ENCODE measurements at regions not wholly inside any gene's neighbourhood (a gene's known extent, or its start where the extent isn't known, plus 50 kb on each side); places are given as distances from the start of the nearest gene placed in this dataset.

- H3K9me3 ChIP-seq (ENCODE audit: insufficient read depth, low read length): no peaks in the 10 kb centered on the region
- H3K4me1 ChIP-seq (ENCODE audit: insufficient read depth, insufficient read length): no peaks in the 10 kb centered on the region
- no peak for DNase-seq (ENCODE audit: low read depth, low spot score)
- no peak overlapping the region for H3K4me3 ChIP-seq (ENCODE audit: insufficient read length, low read depth)
- no peak for TF ChIP-seq YY1 (IDR thresholded peaks at IDR 0.05; ENCODE audit: insufficient read depth, insufficient read length)
- TF ChIP-seq ZNF274 (IDR thresholded peaks at IDR 0.05; ENCODE audit: low read depth, low read length): no peak
- no peak for TF ChIP-seq SUZ12 (IDR thresholded peaks at IDR 0.05; ENCODE audit: extremely low read depth, insufficient read depth, insufficient read length)
- no peaks in the 10 kb centered on the region for H3K27me3 ChIP-seq (ENCODE audit: insufficient read depth, insufficient read length)
- no peaks in the 10 kb centered on the region for H3K36me3 ChIP-seq (ENCODE audit: insufficient read depth, insufficient read length, low read length)
- H3K9ac ChIP-seq (ENCODE audit: insufficient read length, low read depth): no peak overlapping the region
These were observed 117.1 kb upstream of the TANK start for GRCh38 chr2:161042990-161043625.

GRCh38 chr2:161044095-161044865, 115.9 kb upstream of the TANK start:
- Histone ChIP-seq H3K36me3 (ENCODE audit: insufficient read depth, insufficient read length, low read length) (no peaks in the 10 kb centered on the region), H3K27me3 (ENCODE audit: insufficient read depth, insufficient read length) (no peaks in the 10 kb centered on the region), H3K4me3 (ENCODE audit: insufficient read length, low read depth) (no peak overlapping the region), H3K4me1 (ENCODE audit: insufficient read depth, insufficient read length) (no peaks in the 10 kb centered on the region), H3K9me3 (ENCODE audit: insufficient read depth, low read length) (no peaks in the 10 kb centered on the region), H3K9ac (ENCODE audit: insufficient read length, low read depth) (no peak overlapping the region)
- no peak for TF ChIP-seq SUZ12 (IDR thresholded peaks at IDR 0.05; ENCODE audit: extremely low read depth, insufficient read depth, insufficient read length)
- DNase-seq (ENCODE audit: low read depth, low spot score): no peak

DNA sequence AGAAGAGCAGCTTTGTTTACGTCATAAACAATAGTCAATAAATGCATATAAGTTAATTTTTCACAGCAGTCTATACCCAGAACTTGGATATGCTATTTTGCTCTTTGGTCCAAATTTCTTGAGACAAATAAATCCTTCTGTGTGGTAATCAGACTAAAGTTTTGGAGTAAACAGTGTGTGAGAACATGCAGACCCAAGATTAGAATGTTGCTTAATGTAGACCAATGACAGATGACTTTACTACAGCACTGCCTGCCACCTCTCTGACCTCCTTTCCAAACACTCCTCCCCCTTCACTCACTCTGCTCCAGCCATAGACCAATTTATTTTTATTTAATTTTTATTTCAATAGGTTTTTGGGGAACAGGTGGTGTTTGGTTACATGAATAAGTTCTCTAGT, 115.3 kb upstream of the TANK start:
- no peak for DNase-seq (ENCODE audit: low read depth, low spot score)
- no peak for TF ChIP-seq SUZ12 (IDR thresholded peaks at IDR 0.05; ENCODE audit: extremely low read depth, insufficient read depth, insufficient read length)
- TF ChIP-seq ZNF274 (IDR thresholded peaks at IDR 0.05; ENCODE audit: low read depth, low read length): no peak
- no peak for TF ChIP-seq YY1 (IDR thresholded peaks at IDR 0.05; ENCODE audit: insufficient read depth, insufficient read length)
- H3K9me3 ChIP-seq (ENCODE audit: insufficient read depth, low read length): no peaks in the 10 kb centered on the region
- no peaks in the 10 kb centered on the region for H3K4me1 ChIP-seq (ENCODE audit: insufficient read depth, insufficient read length)
- H3K36me3 ChIP-seq (ENCODE audit: insufficient read depth, insufficient read length, low read length): no peaks in the 10 kb centered on the region
- H3K27me3 ChIP-seq (ENCODE audit: insufficient read depth, insufficient read length): no peaks in the 10 kb centered on the region
- H3K4me3 ChIP-seq (ENCODE audit: insufficient read length, low read depth): no peak overlapping the region
- H3K9ac ChIP-seq (ENCODE audit: insufficient read length, low read depth): no peak overlapping the region

DNA sequence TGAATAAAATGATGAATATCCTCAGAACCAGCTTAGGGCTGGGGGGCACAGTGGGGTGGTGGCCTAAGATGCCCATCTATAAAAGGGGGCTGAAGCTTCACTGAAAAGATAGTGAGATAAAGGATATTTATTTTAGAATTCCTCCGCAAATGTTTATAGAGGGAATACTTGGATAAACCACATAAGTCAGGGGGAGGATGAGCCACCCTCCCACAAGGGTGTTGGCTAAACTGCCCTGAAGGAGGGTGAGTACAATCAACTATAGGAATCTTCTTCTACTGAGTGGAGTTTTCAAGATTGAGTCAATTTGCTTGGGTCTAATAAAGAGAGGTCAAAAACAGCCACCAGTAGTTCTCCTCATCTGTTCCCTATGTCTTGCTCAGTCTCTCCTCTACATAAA, 114.5 kb upstream of the TANK start:
- Histone ChIP-seq H3K4me1 (ENCODE audit: insufficient read depth, insufficient read length) (no peaks in the 10 kb centered on the region), H3K9me3 (ENCODE audit: insufficient read depth, low read length) (no peaks in the 10 kb centered on the region), H3K9ac (ENCODE audit: insufficient read length, low read depth) (no peak overlapping the region), H3K36me3 (ENCODE audit: insufficient read depth, insufficient read length, low read length) (no peaks in the 10 kb centered on the region), H3K27me3 (ENCODE audit: insufficient read depth, insufficient read length) (no peaks in the 10 kb centered on the region), H3K4me3 (ENCODE audit: insufficient read length, low read depth) (no peak overlapping the region)
- TF ChIP-seq ZNF274 (IDR thresholded peaks at IDR 0.05; ENCODE audit: low read depth, low read length): no peak
- no peak for TF ChIP-seq SUZ12 (IDR thresholded peaks at IDR 0.05; ENCODE audit: extremely low read depth, insufficient read depth, insufficient read length)
- no peak for TF ChIP-seq YY1 (IDR thresholded peaks at IDR 0.05; ENCODE audit: insufficient read depth, insufficient read length)
- no peak for DNase-seq (ENCODE audit: low read depth, low spot score)

- no peak for DNase-seq (ENCODE audit: low read depth, low spot score)
- H3K4me3 ChIP-seq (ENCODE audit: insufficient read length, low read depth): no peak overlapping the region
- no peak overlapping the region for H3K9ac ChIP-seq (ENCODE audit: insufficient read length, low read depth)
- no peaks in the 10 kb centered on the region for H3K9me3 ChIP-seq (ENCODE audit: insufficient read depth, low read length)
- no peaks in the 10 kb centered on the region for H3K4me1 ChIP-seq (ENCODE audit: insufficient read depth, insufficient read length)
- TF ChIP-seq YY1 (IDR thresholded peaks at IDR 0.05; ENCODE audit: insufficient read depth, insufficient read length): no peak
- no peaks in the 10 kb centered on the region for H3K36me3 ChIP-seq (ENCODE audit: insufficient read depth, insufficient read length, low read length)
- H3K27me3 ChIP-seq (ENCODE audit: insufficient read depth, insufficient read length): no peaks in the 10 kb centered on the region
These were observed 113.4 kb upstream of the TANK start for GRCh38 chr2:161046876-161047275.

- H3K4me3 ChIP-seq (ENCODE audit: insufficient read length, low read depth): no peak overlapping the region
- H3K36me3 ChIP-seq (ENCODE audit: insufficient read depth, insufficient read length, low read length): no peaks in the 10 kb centered on the region
- H3K27me3 ChIP-seq (ENCODE audit: insufficient read depth, insufficient read length): no peaks in the 10 kb centered on the region
- no peaks in the 10 kb centered on the region for H3K4me1 ChIP-seq (ENCODE audit: insufficient read depth, insufficient read length)
- H3K9ac ChIP-seq (ENCODE audit: insufficient read length, low read depth): no peak overlapping the region
- H3K9me3 ChIP-seq (ENCODE audit: insufficient read depth, low read length): no peaks in the 10 kb centered on the region
- TF ChIP-seq YY1 (IDR thresholded peaks at IDR 0.05; ENCODE audit: insufficient read depth, insufficient read length) (no peak), SUZ12 (IDR thresholded peaks at IDR 0.05; ENCODE audit: extremely low read depth, insufficient read depth, insufficient read length) (no peak), ZNF274 (IDR thresholded peaks at IDR 0.05; ENCODE audit: low read depth, low read length) (no peak)
- peak; percentile 6 for DNase-seq (ENCODE audit: low read depth, low spot score)
These were observed 111.9 kb upstream of the TANK start for GRCh38 chr2:161048317-161048716.

GRCh38 chr2:161049559-161049958, 110.7 kb upstream of the TANK start:
- no peaks in the 10 kb centered on the region for H3K36me3 ChIP-seq (ENCODE audit: insufficient read depth, insufficient read length, low read length)
- no peaks in the 10 kb centered on the region for H3K9me3 ChIP-seq (ENCODE audit: insufficient read depth, low read length)
- TF ChIP-seq ZNF274 (IDR thresholded peaks at IDR 0.05; ENCODE audit: low read depth, low read length) (no peak), SUZ12 (IDR thresholded peaks at IDR 0.05; ENCODE audit: extremely low read depth, insufficient read depth, insufficient read length) (no peak), YY1 (IDR thresholded peaks at IDR 0.05; ENCODE audit: insufficient read depth, insufficient read length) (no peak)
- H3K4me1 ChIP-seq (ENCODE audit: insufficient read depth, insufficient read length): no peaks in the 10 kb centered on the region
- peak; percentile 6 for DNase-seq (ENCODE audit: low read depth, low spot score)
- H3K4me3 ChIP-seq (ENCODE audit: insufficient read length, low read depth): no peak overlapping the region
- H3K9ac ChIP-seq (ENCODE audit: insufficient read length, low read depth): no peak overlapping the region
- H3K27me3 ChIP-seq (ENCODE audit: insufficient read depth, insufficient read length): no peaks in the 10 kb centered on the region
